Endothelial cell of umbilical vein (primary cell): ENCODE measurements at regions not wholly inside any gene's neighbourhood (a gene's known extent, or its start where the extent isn't known, plus 50 kb on each side); places are given as distances from the start of the nearest gene placed in this dataset.

ENCODE experiments used
- BruUV-seq: library from RNA; stranded (reverse); fragments of 400-500 nt; replicated peaks from 2 replicates; lab custom pipeline; 2021; lab: Mats Ljungman, UMichigan
- CTCF ChIA-PET: fragments of 300-600, 350-600 bp; sonication (Branson Sonifier 250); formaldehyde crosslinking; loops from one replicate; lab custom pipeline; 2021; ENCODE audit warnings: antibody characterized with exemption, inconsistent platforms; lab: Charles Lee
- POLR2A ChIA-PET: fragments of 300-600, 350-600 bp; sonication (Branson Sonifier 250); formaldehyde crosslinking; loops from one replicate; lab custom pipeline; 2021; ENCODE audit warnings: antibody characterized with exemption, inconsistent platforms; lab: Charles Lee
- DNase-seq: peaks from one replicate; pipeline ENCODE4 v3.0.0-alpha.2; 2011; ENCODE audit warnings: low read depth, low spot score
- FAIRE-seq: peaks from 2 replicates; lab custom pipeline; 2011; peaks lifted over from hg19 to GRCh38; lab: Jason Lieb, UNC
- H2AFZ ChIP-seq: 2 replicates; pipeline ENCODE4 v1.6.0; 2012; ENCODE audit warnings: low read depth, low read length, control low read depth, inconsistent platforms
- H3K27ac ChIP-seq: 2 replicates; pipeline ENCODE4 v1.5.1; 2011; ENCODE audit warnings: low read depth, mild to moderate bottlenecking, control low read depth, low read length, moderate library complexity; ENCODE audit not compliant: insufficient read depth
- H3K27me3 ChIP-seq, 2 experiments: 2 replicates each; pipeline versions ENCODE4 v1.6.0 to v1.6.1; 2011; ENCODE audit warnings: low read length in 2 of 2, mixed read lengths in 1 of 2; ENCODE audit not compliant: control insufficient read depth in 2 of 2, insufficient read depth in 2 of 2
- H3K36me3 ChIP-seq, 2 experiments: 2 replicates in 1 of 2; 3 replicates in 1 of 2; pipeline ENCODE4 v1.5.1; 2011; ENCODE audit warnings: low read length in 2 of 2, mild to moderate bottlenecking in 1 of 2, moderate library complexity in 1 of 2; ENCODE audit not compliant: control insufficient read depth in 2 of 2, insufficient read depth in 2 of 2; ENCODE audit errors: extremely low read depth in 1 of 2
- H3K4me1 ChIP-seq: 3 replicates; pipeline ENCODE4 v1.5.1; 2011; ENCODE audit warnings: mild to moderate bottlenecking, low read length; ENCODE audit not compliant: control insufficient read depth, insufficient read depth; ENCODE audit errors: extremely low read depth
- H3K4me2 ChIP-seq: 2 replicates; pipeline ENCODE4 v1.6.1; 2011; ENCODE audit warnings: low read length, control low read depth, mixed read lengths; ENCODE audit not compliant: insufficient read depth
- H3K4me3 ChIP-seq, 3 experiments: fragments of 200-600 bp in 1 of 3; sonication (generic), shearing (Covaris generic) in 1 of 3; replicated peaks in 1 of 3; 2 replicates each; pipeline ENCODE4 v1.5.1; 2011 to 2016; ENCODE audit warnings: control low read depth in 3 of 3, low read length in 3 of 3, mild to moderate bottlenecking in 2 of 3, inconsistent platforms in 1 of 3, low read depth in 1 of 3, moderate library complexity in 1 of 3; ENCODE audit not compliant: insufficient read depth in 1 of 3
- H3K79me2 ChIP-seq: 2 replicates; pipeline ENCODE4 v1.6.0; 2012; ENCODE audit warnings: low read length, inconsistent platforms; ENCODE audit not compliant: control insufficient read depth, insufficient read depth
- H3K9ac ChIP-seq: replicated peaks from 2 replicates; pipeline ENCODE3; 2011; ENCODE audit warnings: low read length, control low read depth; ENCODE audit not compliant: insufficient read depth; ENCODE audit errors: extremely low read depth
- H3K9me1 ChIP-seq: replicated peaks from 3 replicates; pipeline ENCODE4 v1.6.0; 2011; ENCODE audit warnings: mild to moderate bottlenecking, low read length; ENCODE audit not compliant: control insufficient read depth, insufficient read depth; ENCODE audit errors: extremely low read depth
- H3K9me3 ChIP-seq: replicated peaks from 2 replicates; pipeline ENCODE4 v1.5.1; 2012; ENCODE audit warnings: low read length, inconsistent platforms; ENCODE audit not compliant: control insufficient read depth, insufficient read depth
- H4K20me1 ChIP-seq: replicated peaks from 2 replicates; pipeline ENCODE3; 2011; ENCODE audit warnings: mild to moderate bottlenecking, low read length; ENCODE audit not compliant: control insufficient read depth, insufficient read depth; ENCODE audit errors: extremely low read depth
- EZH2 ChIP-seq: IDR thresholded peaks from 2 replicates; pipeline ENCODE4 v1.6.1; 2012; ENCODE audit warnings: borderline replicate concordance, low read depth, mild to moderate bottlenecking, moderate library complexity, low read length, inconsistent platforms; ENCODE audit not compliant: severe bottlenecking
- FOS ChIP-seq: IDR thresholded peaks from 2 replicates; pipeline ENCODE4 v1.6.1; 2011; ENCODE audit warnings: mild to moderate bottlenecking, low read length, moderate library complexity, borderline replicate concordance; ENCODE audit not compliant: insufficient read depth
- GATA2 ChIP-seq: IDR thresholded peaks from 2 replicates; pipeline ENCODE4 v1.7.0; 2011; ENCODE audit warnings: low read depth, mild to moderate bottlenecking, moderate library complexity, mixed read lengths, low read length; ENCODE audit not compliant: insufficient read length, insufficient read depth
- JUN ChIP-seq: IDR thresholded peaks from 2 replicates; pipeline ENCODE4 v1.6.1; 2011; ENCODE audit warnings: borderline replicate concordance, low read depth; ENCODE audit not compliant: insufficient read length, insufficient read depth
- MYC ChIP-seq: IDR thresholded peaks from one replicate; pipeline ENCODE4 v1.6.1; 2011; ENCODE audit warnings: mild to moderate bottlenecking, low read depth, low read length
- POLR2A ChIP-seq: IDR thresholded peaks from 2 replicates; pipeline ENCODE4 v1.6.1; 2012; ENCODE audit warnings: low read depth, mild to moderate bottlenecking, control low read depth, low read length
- POLR2AphosphoS5 ChIP-seq: IDR thresholded peaks from 2 replicates; pipeline ENCODE4 v1.6.1; 2012; ENCODE audit warnings: low read depth, mild to moderate bottlenecking, control low read depth, low read length, moderate library complexity; ENCODE audit not compliant: insufficient read depth
- dilution Hi-C: fragments of 300-500 bp; cut with MboI; formaldehyde crosslinking; loops from one replicate; pipeline ENCODE4 v1.15.0; 2019; ENCODE audit warnings: low sequenced_read_pairs; ENCODE audit not compliant: extremely low pct_ligation_motif_present
- intact Hi-C: fragments of 100-400 bp; cut with micrococcal nuclease; formaldehyde crosslinking; loops from one replicate; pipeline ENCODE4 v1.10.0; 2022
- TF ChIP-seq, protein P1 (sequence below): IDR thresholded peaks from 2 replicates; pipeline ENCODE4 v1.6.1; 2011; ENCODE audit not compliant: insufficient read depth, insufficient read length
- TF ChIP-seq, protein P2 (sequence below), 2 donors: IDR thresholded peaks; 1 replicate in 1 of 2; 2 replicates in 1 of 2; pipeline ENCODE4 v1.5.1; 2011; ENCODE audit warnings: low read length in 2 of 2, mild to moderate bottlenecking in 2 of 2, moderate library complexity in 2 of 2, control low read depth in 1 of 2, inconsistent platforms in 1 of 2, low read depth in 1 of 2; ENCODE audit not compliant: insufficient read depth in 1 of 2; ENCODE audit errors: extremely low read depth in 1 of 2

DNA sequence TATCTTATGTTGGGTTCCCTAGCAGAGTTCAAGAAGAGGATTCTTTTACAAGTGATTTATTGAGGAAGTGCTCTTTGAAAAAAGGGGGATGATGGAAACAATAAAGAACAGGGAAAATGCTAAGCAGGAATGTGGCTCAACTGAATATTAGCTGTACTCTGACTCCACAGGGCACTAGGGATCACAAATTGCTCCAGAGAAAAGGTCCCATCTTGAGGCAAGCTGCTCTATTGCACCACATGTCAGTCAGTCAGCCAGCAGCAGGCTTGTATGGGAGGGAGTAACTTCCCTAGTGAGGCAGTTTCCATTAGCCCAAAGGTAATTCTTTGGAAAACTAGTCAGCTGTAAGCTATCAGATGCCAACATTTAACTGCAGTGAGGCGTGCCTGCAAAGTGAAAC lies 73.3 kb upstream of the FNDC3A start:
- Histone ChIP-seq H3K4me2 (no peak overlapping the region), H3K79me2 (no peaks in the 10 kb centered on the region), H3K4me3 (no peak overlapping the region), H3K9me1 (no peaks in the 10 kb centered on the region), H2AFZ (no peak overlapping the region), H3K27ac (no peak overlapping the region), H4K20me1 (no peaks in the 10 kb centered on the region), H3K36me3 (no peaks in the 10 kb centered on the region), H3K27me3 (no peaks in the 10 kb centered on the region), H3K4me1 (no peaks in the 10 kb centered on the region), H3K9me3 (no peaks in the 10 kb centered on the region), H3K9ac (no peak overlapping the region)
- TF ChIP-seq, protein P1, sequence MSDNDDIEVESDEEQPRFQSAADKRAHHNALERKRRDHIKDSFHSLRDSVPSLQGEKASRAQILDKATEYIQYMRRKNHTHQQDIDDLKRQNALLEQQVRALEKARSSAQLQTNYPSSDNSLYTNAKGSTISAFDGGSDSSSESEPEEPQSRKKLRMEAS, result no peak
- TF ChIP-seq EZH2, result no peak
- dilution Hi-C loops, result no loop called here
- ChIA-PET POLR2A (no interaction called here), CTCF (no interaction called here)
- no TSS peak for BruUV-seq
- no peak for DNase-seq
- intact Hi-C loops, result no loop called here
- FAIRE-seq, result no peak

- FAIRE-seq (no peak), DNase-seq (no peak)
- CTCF ChIA-PET, result no interaction called here
- no peaks in the 10 kb centered on the region for H3K4me1 ChIP-seq
- intact Hi-C loops, result no loop called here
- no peaks in the 10 kb centered on the region for H3K9me3 ChIP-seq
- H3K4me2 ChIP-seq, result no peak overlapping the region
- no peak for TF ChIP-seq JUN
- TF ChIP-seq, protein P1, result no peak
- no peak for TF ChIP-seq FOS
- TF ChIP-seq POLR2A, result no peak
- TF ChIP-seq GATA2, result no peak
- no peak for TF ChIP-seq MYC
- TF ChIP-seq EZH2, result no peak
- TF ChIP-seq POLR2AphosphoS5, result no peak
- TF ChIP-seq, protein P2, sequence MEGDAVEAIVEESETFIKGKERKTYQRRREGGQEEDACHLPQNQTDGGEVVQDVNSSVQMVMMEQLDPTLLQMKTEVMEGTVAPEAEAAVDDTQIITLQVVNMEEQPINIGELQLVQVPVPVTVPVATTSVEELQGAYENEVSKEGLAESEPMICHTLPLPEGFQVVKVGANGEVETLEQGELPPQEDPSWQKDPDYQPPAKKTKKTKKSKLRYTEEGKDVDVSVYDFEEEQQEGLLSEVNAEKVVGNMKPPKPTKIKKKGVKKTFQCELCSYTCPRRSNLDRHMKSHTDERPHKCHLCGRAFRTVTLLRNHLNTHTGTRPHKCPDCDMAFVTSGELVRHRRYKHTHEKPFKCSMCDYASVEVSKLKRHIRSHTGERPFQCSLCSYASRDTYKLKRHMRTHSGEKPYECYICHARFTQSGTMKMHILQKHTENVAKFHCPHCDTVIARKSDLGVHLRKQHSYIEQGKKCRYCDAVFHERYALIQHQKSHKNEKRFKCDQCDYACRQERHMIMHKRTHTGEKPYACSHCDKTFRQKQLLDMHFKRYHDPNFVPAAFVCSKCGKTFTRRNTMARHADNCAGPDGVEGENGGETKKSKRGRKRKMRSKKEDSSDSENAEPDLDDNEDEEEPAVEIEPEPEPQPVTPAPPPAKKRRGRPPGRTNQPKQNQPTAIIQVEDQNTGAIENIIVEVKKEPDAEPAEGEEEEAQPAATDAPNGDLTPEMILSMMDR (IDR thresholded peaks at IDR 0.05; ENCODE audit: extremely low read depth in 1 of 2, insufficient read depth in 1 of 2, low read depth in 1 of 2, low read length in 2 of 2), result no peak
- no peak overlapping the region for H3K9ac ChIP-seq
- dilution Hi-C loops, result no loop called here
- H3K27me3 ChIP-seq, result no peaks in the 10 kb centered on the region
- H2AFZ ChIP-seq, result no peak overlapping the region
- no peaks in the 10 kb centered on the region for H3K79me2 ChIP-seq
- no peaks in the 10 kb centered on the region for H3K9me1 ChIP-seq
- H3K4me3 ChIP-seq, result no peak overlapping the region
- no peaks in the 10 kb centered on the region for H3K36me3 ChIP-seq
- BruUV-seq, result no TSS peak
- POLR2A ChIA-PET, result no interaction called here
- no peak overlapping the region for H3K27ac ChIP-seq
- no peaks in the 10 kb centered on the region for H4K20me1 ChIP-seq
Observed at GRCh38 chr13:48904668-48905290, 70.9 kb upstream of the FNDC3A start.
